HAP-1 (cell line): ENCODE measurements at regions not wholly inside any gene's neighbourhood (a gene's known extent, or its start where the extent isn't known, plus 50 kb on each side); places are given as distances from the start of the nearest gene placed in this dataset.

ENCODE experiments used
- DNase-seq, 2 experiments: peaks; one replicate each; pipeline ENCODE4 v3.0.0-alpha.2; 2016 to 2020; ENCODE audit warnings: low spot score in 2 of 2
- H3K27me3 ChIP-seq: fragments of 250-450 bp; sonication (Bioruptor Pico); 2 replicates; pipeline ENCODE4 v1.5.1; 2020; ENCODE audit warnings: low read depth, mild to moderate bottlenecking, moderate library complexity
- H3K36me3 ChIP-seq: fragments of 250-450 bp; sonication (Bioruptor Pico); replicated peaks from 2 replicates; pipeline ENCODE4 v1.5.1; 2020; ENCODE audit warnings: mild to moderate bottlenecking
- H3K4me1 ChIP-seq: fragments of 250-450 bp; sonication (Bioruptor Pico); 2 replicates; pipeline ENCODE4 v1.5.1; 2020; ENCODE audit warnings: mild to moderate bottlenecking
- H3K4me3 ChIP-seq: fragments of 250-450 bp; sonication (Bioruptor Pico); 2 replicates; pipeline ENCODE4 v1.5.1; 2020; ENCODE audit warnings: mild to moderate bottlenecking, moderate library complexity
- H3K9me3 ChIP-seq: fragments of 250-450 bp; sonication (Bioruptor Pico); 2 replicates; pipeline ENCODE4 v1.5.1; 2020; ENCODE audit warnings: mild to moderate bottlenecking, moderate library complexity
- in situ Hi-C: fragments of 300-500 bp; cut with MboI; formaldehyde crosslinking; loops from 3 replicates; pipeline ENCODE4 v1.14.3; 2020; ENCODE audit warnings: low sequenced_read_pairs, inconsistent platforms, mixed read lengths

GRCh38 chr13:58587183-58587582 is 955.6 kb downstream of the PCDH17 start:
- in situ Hi-C loops, result no loop called here
- Histone ChIP-seq H3K36me3 (no peaks in the 10 kb centered on the region), H3K9me3 (no peaks in the 10 kb centered on the region), H3K27me3 (no peaks in the 10 kb centered on the region), H3K4me3 (no peak overlapping the region), H3K4me1 (no peaks in the 10 kb centered on the region)
- no peak for DNase-seq

DNA sequence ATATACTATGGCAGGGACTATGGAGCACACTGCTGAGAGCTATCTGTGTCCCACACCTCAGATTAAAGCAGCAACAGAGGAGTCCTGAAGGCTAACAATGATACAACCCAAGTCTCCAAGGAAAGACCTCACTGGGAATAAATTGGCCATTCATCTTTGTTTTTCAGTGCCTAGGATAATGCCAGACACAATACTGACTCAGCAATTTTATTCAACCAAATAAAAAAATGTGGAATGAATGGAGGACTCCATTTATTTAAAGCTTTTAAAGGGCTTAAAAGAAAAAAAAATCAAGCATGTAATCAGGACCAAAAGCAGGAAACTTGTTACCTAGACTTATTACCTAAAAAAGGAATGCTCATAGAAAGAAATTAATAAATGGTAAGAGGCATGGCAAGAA is 960.5 kb downstream of the PCDH17 start:
- H3K27me3 ChIP-seq, result no peaks in the 10 kb centered on the region
- H3K9me3 ChIP-seq, result no peaks in the 10 kb centered on the region
- no peaks in the 10 kb centered on the region for H3K4me1 ChIP-seq
- H3K4me3 ChIP-seq, result no peak overlapping the region
- DNase-seq, result no peak
- in situ Hi-C loops, result no loop called here
- no peaks in the 10 kb centered on the region for H3K36me3 ChIP-seq

GRCh38 chr13:58592786-58593185 is 961.2 kb downstream of the PCDH17 start:
- Histone ChIP-seq H3K4me1 (no peaks in the 10 kb centered on the region), H3K27me3 (no peaks in the 10 kb centered on the region), H3K9me3 (no peaks in the 10 kb centered on the region), H3K36me3 (no peaks in the 10 kb centered on the region), H3K4me3 (no peak overlapping the region)
- in situ Hi-C loops, result no loop called here
- no peak for DNase-seq

DNA sequence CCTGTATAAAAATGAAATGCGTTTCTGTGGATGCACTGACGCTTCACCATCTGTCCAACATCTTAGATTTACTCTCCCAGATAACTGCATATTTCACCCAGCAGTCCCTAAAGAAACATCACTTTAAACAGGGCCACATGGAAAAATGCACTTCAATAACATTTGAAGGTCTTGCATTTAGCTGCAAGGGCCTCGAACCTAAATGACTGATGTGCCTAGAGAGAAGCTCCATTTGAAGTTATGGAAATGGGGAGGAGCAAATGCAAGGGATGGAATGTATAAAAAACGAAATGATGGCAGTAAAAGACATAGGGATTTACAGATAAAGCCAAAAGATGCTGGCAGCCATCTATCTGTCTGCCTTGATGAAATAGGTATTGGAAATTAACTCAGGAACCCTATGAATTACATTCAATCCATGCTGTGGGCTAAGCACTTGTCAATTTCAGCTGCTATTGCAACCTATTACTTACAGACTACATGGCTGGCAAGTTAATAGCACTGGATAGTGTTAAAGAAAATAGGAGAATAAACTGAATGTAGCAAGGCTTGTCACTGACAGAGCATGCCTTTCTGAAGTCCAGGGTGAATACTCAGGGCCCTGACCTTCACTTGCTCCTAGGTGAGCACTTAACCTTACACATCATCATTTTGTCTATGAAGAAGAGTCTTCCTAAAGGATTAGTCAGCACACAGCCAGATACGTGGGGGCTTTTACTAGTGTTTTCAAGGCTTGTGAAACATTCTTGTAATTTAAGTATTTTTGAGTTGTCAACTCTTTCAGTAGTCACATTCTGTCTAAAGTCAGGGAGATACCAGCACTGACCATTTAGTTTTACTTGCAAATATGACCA is 963.4 kb downstream of the PCDH17 start:
- Histone ChIP-seq H3K27me3 (no peaks in the 10 kb centered on the region), H3K4me3 (no peak overlapping the region), H3K4me1 (no peaks in the 10 kb centered on the region), H3K9me3 (no peaks in the 10 kb centered on the region), H3K36me3 (no peaks in the 10 kb centered on the region)
- in situ Hi-C loops, result no loop called here
- no peak for DNase-seq

GRCh38 chr13:58597552-58597951 is 966.0 kb downstream of the PCDH17 start:
- H3K4me1 ChIP-seq, result no peaks in the 10 kb centered on the region
- no peaks in the 10 kb centered on the region for H3K36me3 ChIP-seq
- no peak overlapping the region for H3K4me3 ChIP-seq
- in situ Hi-C loops, result no loop called here
- no peak for DNase-seq
- no peaks in the 10 kb centered on the region for H3K9me3 ChIP-seq
- no peaks in the 10 kb centered on the region for H3K27me3 ChIP-seq

- Histone ChIP-seq H3K27me3 (no peaks in the 10 kb centered on the region), H3K9me3 (no peaks in the 10 kb centered on the region), H3K36me3 (no peaks in the 10 kb centered on the region), H3K4me3 (no peak overlapping the region), H3K4me1 (no peaks in the 10 kb centered on the region)
- DNase-seq, result no peak
- in situ Hi-C loops, result no loop called here
These were observed 966.7 kb downstream of the PCDH17 start for GRCh38 chr13:58598241-58598640.

- H3K9me3 ChIP-seq, result no peaks in the 10 kb centered on the region
- no peak overlapping the region for H3K4me3 ChIP-seq
- in situ Hi-C loops, result no loop called here
- no peaks in the 10 kb centered on the region for H3K4me1 ChIP-seq
- H3K36me3 ChIP-seq, result no peaks in the 10 kb centered on the region
- no peak for DNase-seq
- H3K27me3 ChIP-seq, result no peaks in the 10 kb centered on the region
These were observed 979.6 kb downstream of the PCDH17 start for GRCh38 chr13:58611117-58611516.

GRCh38 chr13:58617880-58618665 is 986.5 kb downstream of the PCDH17 start:
- Histone ChIP-seq H3K4me3 (no peak overlapping the region), H3K9me3 (no peaks in the 10 kb centered on the region), H3K27me3 (no peaks in the 10 kb centered on the region), H3K4me1 (peaks cover 11% of the 10 kb centered on the region), H3K36me3 (no peaks in the 10 kb centered on the region)
- in situ Hi-C loops, result no loop called here
- DNase-seq, result no peak

DNA sequence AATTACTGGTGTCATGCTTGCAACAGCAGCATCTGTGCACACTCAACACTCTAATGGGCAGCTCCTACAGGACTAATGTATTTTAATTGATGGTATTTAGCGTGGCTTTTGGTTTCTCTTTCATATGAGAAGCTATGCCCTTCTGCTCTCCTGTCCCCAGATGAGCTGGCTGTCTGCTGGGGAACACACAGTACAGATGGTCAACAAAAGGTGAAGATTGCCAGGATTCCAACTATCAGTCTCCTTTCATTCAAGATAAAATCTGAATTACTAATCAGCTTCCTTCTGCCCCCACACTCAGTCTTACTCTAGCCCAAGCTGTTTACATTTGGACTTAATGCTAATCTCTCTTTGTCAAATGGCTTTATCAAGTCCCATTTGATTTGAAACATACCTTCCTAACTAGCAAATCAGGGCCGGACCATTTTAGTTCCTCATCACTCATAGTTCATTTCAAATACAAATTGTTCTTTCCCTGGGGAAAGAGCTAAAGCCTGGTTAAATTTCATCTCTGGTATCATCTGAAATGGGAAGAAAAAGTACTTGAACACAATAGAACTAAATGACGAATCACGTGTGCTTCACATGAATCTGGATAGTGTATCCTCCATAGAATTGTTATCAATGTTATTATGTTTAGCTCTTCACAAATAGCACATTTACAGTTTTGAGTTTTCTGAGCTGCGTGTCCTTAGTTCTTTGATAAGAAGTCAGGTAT is 988.0 kb downstream of the PCDH17 start:
- H3K36me3 ChIP-seq, result no peaks in the 10 kb centered on the region
- peak; percentile 37 to 69 for DNase-seq
- H3K9me3 ChIP-seq, result no peaks in the 10 kb centered on the region
- no peak overlapping the region for H3K4me3 ChIP-seq
- in situ Hi-C loops, result no loop called here
- H3K27me3 ChIP-seq, result no peaks in the 10 kb centered on the region
- peaks cover 11% of the 10 kb centered on the region for H3K4me1 ChIP-seq

GRCh38 chr13:58620176-58620575 is 988.6 kb downstream of the PCDH17 start:
- H3K4me1 ChIP-seq, result peaks cover 11% of the 10 kb centered on the region
- in situ Hi-C loops, result no loop called here
- no peaks in the 10 kb centered on the region for H3K36me3 ChIP-seq
- no peaks in the 10 kb centered on the region for H3K27me3 ChIP-seq
- no peak overlapping the region for H3K4me3 ChIP-seq
- DNase-seq, result no peak
- H3K9me3 ChIP-seq, result no peaks in the 10 kb centered on the region

GRCh38 chr13:58625703-58626389 is 994.3 kb downstream of the PCDH17 start:
- H3K36me3 ChIP-seq, result no peaks in the 10 kb centered on the region
- no peak for DNase-seq
- no peaks in the 10 kb centered on the region for H3K27me3 ChIP-seq
- no peak overlapping the region for H3K4me3 ChIP-seq
- H3K9me3 ChIP-seq, result no peaks in the 10 kb centered on the region
- no peaks in the 10 kb centered on the region for H3K4me1 ChIP-seq
- in situ Hi-C loops, result no loop called here

GRCh38 chr13:58630794-58631193 is 999.2 kb downstream of the PCDH17 start:
- Histone ChIP-seq H3K4me1 (no peaks in the 10 kb centered on the region), H3K4me3 (no peak overlapping the region), H3K27me3 (no peaks in the 10 kb centered on the region), H3K36me3 (no peaks in the 10 kb centered on the region), H3K9me3 (no peaks in the 10 kb centered on the region)
- in situ Hi-C loops, result no loop called here
- DNase-seq, result no peak

DNA sequence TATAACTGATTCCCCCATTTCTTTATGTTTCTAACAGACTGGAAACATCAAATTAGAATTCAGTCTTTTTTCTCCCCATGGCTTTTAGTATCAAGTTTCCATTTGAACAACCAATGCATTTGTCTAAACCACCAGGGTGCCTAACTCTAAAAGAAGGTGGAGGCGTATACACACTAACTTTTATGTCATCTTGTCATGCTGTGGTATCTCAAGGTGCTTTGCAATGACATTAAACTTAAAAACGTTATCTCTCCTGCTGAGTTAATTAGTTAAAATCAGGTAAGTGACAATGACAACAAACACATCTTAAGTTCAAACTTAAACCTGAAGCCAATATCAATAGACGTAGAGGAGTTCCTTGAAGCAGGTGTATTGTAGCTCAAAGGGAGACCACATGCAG is 1001.7 kb downstream of the PCDH17 start:
- in situ Hi-C loops, result no loop called here
- no peaks in the 10 kb centered on the region for H3K36me3 ChIP-seq
- no peaks in the 10 kb centered on the region for H3K9me3 ChIP-seq

More for the DNA sequence above, 1001.7 kb downstream of the PCDH17 start:
- H3K4me3 ChIP-seq, result no peak overlapping the region
- no peaks in the 10 kb centered on the region for H3K27me3 ChIP-seq
- no peak for DNase-seq
- no peaks in the 10 kb centered on the region for H3K4me1 ChIP-seq
